ENCODE measurements at regions not wholly inside any gene's neighbourhood (a gene's known extent, or its start where the extent isn't known, plus 50 kb on each side); places are given as distances from the start of the nearest gene placed in this dataset.

DNA sequence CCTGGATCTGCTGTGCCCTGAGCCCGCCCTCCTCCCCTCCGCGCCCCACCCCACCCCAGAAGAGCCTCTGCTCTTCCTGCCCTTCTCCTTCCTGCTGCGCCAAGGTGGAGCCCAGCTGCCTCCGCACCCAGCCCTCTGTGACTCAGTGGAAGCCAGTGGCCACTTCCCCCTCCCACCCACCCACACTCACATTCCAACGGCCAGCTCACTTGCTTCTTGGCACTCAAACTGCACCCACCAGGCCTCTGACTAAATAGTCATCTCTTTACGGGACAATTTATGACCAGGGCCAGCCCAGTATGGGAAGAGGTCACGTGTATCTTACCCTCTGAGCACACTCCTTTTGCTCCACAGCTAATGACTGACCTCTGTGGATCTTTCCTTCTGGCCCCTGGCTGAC lies 150.4 kb upstream of the SLC1A4 start:
- H3K9me3 Mint-ChIP-seq = no peaks in the 10 kb centered on the region
- H3K27me3 Mint-ChIP-seq (ENCODE audit: low read depth) = 0 out of 2 replicates have a peak, but pooled peaks cover 4% of the 10 kb centered on the region
- TF ChIP-seq HMGA2 (CRISPR knock-in tag; IDR thresholded peaks at IDR 0.05) (no peak), CREM (CRISPR knock-in tag; IDR thresholded peaks at IDR 0.05) (no peak), ELF4 (CRISPR knock-in tag; IDR thresholded peaks at IDR 0.05; ENCODE audit: low read depth) (no peak), FOXP1 (CRISPR knock-in tag; IDR thresholded peaks at IDR 0.05; ENCODE audit: borderline replicate concordance) (no peak)
- peaks cover 2% of the 10 kb centered on the region for H3K4me1 Mint-ChIP-seq
- DNase-seq (ENCODE audit: low spot score) = no peak
- no peaks in the 10 kb centered on the region for H3K36me3 Mint-ChIP-seq
- no peak for ATAC-seq
- H3K4me3 Mint-ChIP-seq = no peak overlapping the region
- no peak overlapping the region for H3K27ac Mint-ChIP-seq
- POLR2A ChIA-PET = interaction anchor here (0.6 kb wide), 1 partner anchor 768 kb away, joined by 3 read pairs; no protein-coding TSS in a partner anchor
- CTCF ChIA-PET = interaction anchor here (0.8 to 2.5 kb wide), 2 partner anchors 20 to 193 kb away, joined by 3 to 6 read pairs; no protein-coding TSS in a partner anchor

DNA sequence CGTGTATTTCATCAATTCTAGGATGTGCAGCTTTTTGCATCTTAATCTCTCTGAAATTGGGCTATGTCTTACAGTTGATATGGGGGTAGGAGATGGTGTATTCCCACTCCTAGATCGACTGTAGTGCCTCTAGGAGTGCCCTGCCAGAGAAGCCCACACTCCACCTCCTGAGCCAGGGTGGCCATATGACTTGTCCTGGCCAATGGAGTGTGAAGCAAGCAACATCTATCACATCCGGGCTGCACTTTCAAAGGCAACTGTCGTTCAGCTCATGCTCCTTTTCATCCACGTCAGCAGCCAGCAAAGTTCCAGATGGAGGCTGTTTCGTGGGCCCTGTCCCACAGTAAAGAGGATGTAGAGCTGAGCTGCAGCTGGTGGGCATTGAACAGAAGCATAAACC lies 149.4 kb upstream of the SLC1A4 start:
- Mint-ChIP-seq H3K36me3 (no peaks in the 10 kb centered on the region), H3K27ac (no peak overlapping the region), H3K27me3 (ENCODE audit: low read depth) (0 out of 2 replicates have a peak, but pooled peaks cover 4% of the 10 kb centered on the region), H3K4me1 (peaks cover 2% of the 10 kb centered on the region), H3K9me3 (peaks cover 7% of the 10 kb centered on the region), H3K4me3 (no peak overlapping the region)
- DNase-seq (ENCODE audit: low spot score) = no peak
- CTCF ChIA-PET = interaction anchor here (0.8 to 2.5 kb wide), 4 partner anchors 8 to 194 kb away, joined by 3 to 6 read pairs (median 6); no protein-coding TSS in a partner anchor
- TF ChIP-seq, protein P1, sequence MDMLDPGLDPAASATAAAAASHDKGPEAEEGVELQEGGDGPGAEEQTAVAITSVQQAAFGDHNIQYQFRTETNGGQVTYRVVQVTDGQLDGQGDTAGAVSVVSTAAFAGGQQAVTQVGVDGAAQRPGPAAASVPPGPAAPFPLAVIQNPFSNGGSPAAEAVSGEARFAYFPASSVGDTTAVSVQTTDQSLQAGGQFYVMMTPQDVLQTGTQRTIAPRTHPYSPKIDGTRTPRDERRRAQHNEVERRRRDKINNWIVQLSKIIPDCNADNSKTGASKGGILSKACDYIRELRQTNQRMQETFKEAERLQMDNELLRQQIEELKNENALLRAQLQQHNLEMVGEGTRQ (CRISPR knock-in tag; IDR thresholded peaks at IDR 0.05) = peak; percentile 44; the same call in 1 of the 2 replicates
- no peak for TF ChIP-seq NR1H2 (CRISPR knock-in tag; IDR thresholded peaks at IDR 0.05)
- ATAC-seq = peak; percentile 49; the same call in 1 of the 2 replicates
- POLR2A ChIA-PET = no interaction called here

DNA sequence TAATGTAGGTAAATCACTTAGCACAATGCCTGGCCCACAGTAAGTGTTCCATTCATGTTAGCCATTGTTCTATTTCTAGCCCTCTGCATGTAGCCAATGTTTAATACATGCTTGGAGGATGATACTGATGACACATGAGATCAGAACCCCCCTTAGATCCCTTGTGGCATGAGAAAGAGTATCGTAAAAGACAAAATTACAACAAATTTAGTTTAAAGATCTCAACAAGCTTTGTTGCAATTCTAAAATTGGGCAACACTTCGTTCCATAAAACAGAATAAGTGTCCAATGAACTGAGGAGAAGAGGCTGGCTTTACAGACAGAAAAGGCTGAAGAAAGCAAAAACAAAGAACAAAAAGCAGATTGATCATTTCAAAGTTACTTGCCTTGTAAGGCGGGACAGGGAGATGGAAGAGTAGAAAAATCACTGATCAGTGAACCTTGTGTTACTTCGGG lies 148.7 kb upstream of the SLC1A4 start:
- H3K27me3 Mint-ChIP-seq (ENCODE audit: low read depth) = 0 out of 2 replicates have a peak, but pooled peaks cover 4% of the 10 kb centered on the region
- peaks cover 2% of the 10 kb centered on the region for H3K4me1 Mint-ChIP-seq
- no peak for ATAC-seq
- DNase-seq (ENCODE audit: low spot score) = no peak
- ChIA-PET CTCF (interaction anchor here (1.8 to 2.5 kb wide), 3 partner anchors 8 to 194 kb away, joined by 5 to 6 read pairs (median 6); no protein-coding TSS in a partner anchor), POLR2A (no interaction called here)
- H3K4me3 Mint-ChIP-seq = no peak overlapping the region
- H3K36me3 Mint-ChIP-seq = no peaks in the 10 kb centered on the region
- H3K9me3 Mint-ChIP-seq = peaks cover 7% of the 10 kb centered on the region
- TF ChIP-seq, protein P2, sequence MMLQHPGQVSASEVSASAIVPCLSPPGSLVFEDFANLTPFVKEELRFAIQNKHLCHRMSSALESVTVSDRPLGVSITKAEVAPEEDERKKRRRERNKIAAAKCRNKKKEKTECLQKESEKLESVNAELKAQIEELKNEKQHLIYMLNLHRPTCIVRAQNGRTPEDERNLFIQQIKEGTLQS (CRISPR knock-in tag; conservative IDR thresholded peaks at IDR 0.05) = no peak
- TF ChIP-seq NR1H2 (CRISPR knock-in tag; IDR thresholded peaks at IDR 0.05) = no peak
- TF ChIP-seq, protein P3, sequence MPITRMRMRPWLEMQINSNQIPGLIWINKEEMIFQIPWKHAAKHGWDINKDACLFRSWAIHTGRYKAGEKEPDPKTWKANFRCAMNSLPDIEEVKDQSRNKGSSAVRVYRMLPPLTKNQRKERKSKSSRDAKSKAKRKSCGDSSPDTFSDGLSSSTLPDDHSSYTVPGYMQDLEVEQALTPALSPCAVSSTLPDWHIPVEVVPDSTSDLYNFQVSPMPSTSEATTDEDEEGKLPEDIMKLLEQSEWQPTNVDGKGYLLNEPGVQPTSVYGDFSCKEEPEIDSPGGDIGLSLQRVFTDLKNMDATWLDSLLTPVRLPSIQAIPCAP (CRISPR knock-in tag; IDR thresholded peaks at IDR 0.05) = no peak
- TF ChIP-seq NFATC4 (CRISPR knock-in tag; IDR thresholded peaks at IDR 0.05) = no peak
- no peak for TF ChIP-seq SMAD3 (CRISPR knock-in tag; IDR thresholded peaks at IDR 0.05; ENCODE audit: borderline replicate concordance)
- TF ChIP-seq, protein P4, sequence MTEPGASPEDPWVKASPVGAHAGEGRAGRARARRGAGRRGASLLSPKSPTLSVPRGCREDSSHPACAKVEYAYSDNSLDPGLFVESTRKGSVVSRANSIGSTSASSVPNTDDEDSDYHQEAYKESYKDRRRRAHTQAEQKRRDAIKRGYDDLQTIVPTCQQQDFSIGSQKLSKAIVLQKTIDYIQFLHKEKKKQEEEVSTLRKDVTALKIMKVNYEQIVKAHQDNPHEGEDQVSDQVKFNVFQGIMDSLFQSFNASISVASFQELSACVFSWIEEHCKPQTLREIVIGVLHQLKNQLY (CRISPR knock-in tag; IDR thresholded peaks at IDR 0.05) = no peak
- TF ChIP-seq IRF2 (CRISPR knock-in tag; IDR thresholded peaks at IDR 0.05; ENCODE audit: borderline replicate concordance, low read depth) = no peak
- TF ChIP-seq ZNF423 (CRISPR knock-in tag; IDR thresholded peaks at IDR 0.05) = no peak
- TF ChIP-seq, protein P5, sequence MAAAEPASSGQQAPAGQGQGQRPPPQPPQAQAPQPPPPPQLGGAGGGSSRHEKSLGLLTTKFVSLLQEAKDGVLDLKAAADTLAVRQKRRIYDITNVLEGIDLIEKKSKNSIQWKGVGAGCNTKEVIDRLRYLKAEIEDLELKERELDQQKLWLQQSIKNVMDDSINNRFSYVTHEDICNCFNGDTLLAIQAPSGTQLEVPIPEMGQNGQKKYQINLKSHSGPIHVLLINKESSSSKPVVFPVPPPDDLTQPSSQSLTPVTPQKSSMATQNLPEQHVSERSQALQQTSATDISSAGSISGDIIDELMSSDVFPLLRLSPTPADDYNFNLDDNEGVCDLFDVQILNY (CRISPR knock-in tag; IDR thresholded peaks at IDR 0.05) = no peak
- TF ChIP-seq, protein P1 (CRISPR knock-in tag; IDR thresholded peaks at IDR 0.05) = no peak
- H3K27ac Mint-ChIP-seq = no peak overlapping the region

Data from WTC11 (cell line).